Tibial nerve (tissue), 4 donors: ENCODE measurements at regions not wholly inside any gene's neighbourhood (a gene's known extent, or its start where the extent isn't known, plus 50 kb on each side); places are given as distances from the start of the nearest gene placed in this dataset.

ENCODE experiments used
- EP300 ChIP-seq, 2 donors: sonication (generic); formaldehyde crosslinking; IDR thresholded peaks; one replicate each; pipeline ENCODE4 v1.6.1; 2017; ENCODE audit warnings: antibody characterized with exemption in 2 of 2, mild to moderate bottlenecking in 1 of 2
- POLR2A ChIP-seq, 2 donors: fragments of 450-650 bp; IDR thresholded peaks; one replicate each; pipeline ENCODE4 v1.6.1; 2017; ENCODE audit warnings: antibody characterized with exemption in 2 of 2, mild to moderate bottlenecking in 2 of 2, moderate library complexity in 2 of 2
- TF ChIP-seq, protein P1 (sequence below), 5 experiments: fragments of 200-600 bp in 3 of 5; fragments of 450-650 bp in 2 of 5; sonication (generic) in 3 of 5; IDR thresholded peaks; one replicate each; pipeline ENCODE4 v1.5.1; 2016 to 2019; ENCODE audit warnings: antibody characterized with exemption in 5 of 5, mild to moderate bottlenecking in 3 of 5, moderate library complexity in 2 of 5

DNA sequence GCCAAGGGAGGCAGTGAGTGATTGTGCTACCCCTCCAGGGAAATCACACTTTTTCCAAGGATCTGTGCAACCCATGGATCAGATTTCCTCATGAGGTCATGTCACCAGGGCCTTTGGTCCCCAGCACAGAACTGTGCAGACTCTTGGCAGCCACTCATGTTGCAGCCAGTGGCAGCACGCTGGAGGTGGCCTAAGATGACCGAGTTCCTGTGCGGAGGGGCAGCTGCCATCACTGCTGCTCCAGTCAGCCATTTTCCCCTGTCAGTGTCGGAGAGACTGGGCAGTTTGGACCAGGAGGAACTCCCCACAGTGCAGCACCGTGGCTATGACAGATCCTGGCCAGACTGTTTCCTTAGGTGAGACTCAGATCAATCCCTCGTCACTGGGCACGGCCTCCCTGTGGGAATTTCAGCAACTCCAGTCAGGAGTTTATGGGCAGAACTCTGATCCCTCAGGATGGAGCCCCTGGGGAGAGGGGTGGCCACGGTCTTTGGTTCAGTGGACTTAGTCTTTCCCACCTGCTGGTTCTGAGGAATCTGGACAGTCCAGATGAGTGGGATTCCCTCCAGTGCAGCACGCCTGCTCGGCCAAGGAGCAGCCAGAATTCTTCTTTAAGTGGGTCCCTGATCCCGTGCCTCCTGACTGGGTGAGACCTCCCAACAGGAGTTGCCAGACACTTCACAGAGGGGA, 194.6 kb upstream of the CARD18 start:
- TF ChIP-seq, protein P1, sequence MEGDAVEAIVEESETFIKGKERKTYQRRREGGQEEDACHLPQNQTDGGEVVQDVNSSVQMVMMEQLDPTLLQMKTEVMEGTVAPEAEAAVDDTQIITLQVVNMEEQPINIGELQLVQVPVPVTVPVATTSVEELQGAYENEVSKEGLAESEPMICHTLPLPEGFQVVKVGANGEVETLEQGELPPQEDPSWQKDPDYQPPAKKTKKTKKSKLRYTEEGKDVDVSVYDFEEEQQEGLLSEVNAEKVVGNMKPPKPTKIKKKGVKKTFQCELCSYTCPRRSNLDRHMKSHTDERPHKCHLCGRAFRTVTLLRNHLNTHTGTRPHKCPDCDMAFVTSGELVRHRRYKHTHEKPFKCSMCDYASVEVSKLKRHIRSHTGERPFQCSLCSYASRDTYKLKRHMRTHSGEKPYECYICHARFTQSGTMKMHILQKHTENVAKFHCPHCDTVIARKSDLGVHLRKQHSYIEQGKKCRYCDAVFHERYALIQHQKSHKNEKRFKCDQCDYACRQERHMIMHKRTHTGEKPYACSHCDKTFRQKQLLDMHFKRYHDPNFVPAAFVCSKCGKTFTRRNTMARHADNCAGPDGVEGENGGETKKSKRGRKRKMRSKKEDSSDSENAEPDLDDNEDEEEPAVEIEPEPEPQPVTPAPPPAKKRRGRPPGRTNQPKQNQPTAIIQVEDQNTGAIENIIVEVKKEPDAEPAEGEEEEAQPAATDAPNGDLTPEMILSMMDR (IDR thresholded peaks at IDR 0.05): no peak
- no peak for TF ChIP-seq POLR2A (IDR thresholded peaks at IDR 0.05)
- no peak for TF ChIP-seq EP300 (IDR thresholded peaks at IDR 0.05)
